GM23338 (cell line): ENCODE measurements at regions not wholly inside any gene's neighbourhood (a gene's known extent, or its start where the extent isn't known, plus 50 kb on each side); places are given as distances from the start of the nearest gene placed in this dataset.

Experiments used
- ATAC-seq: fragments of 200-7000 bp; cut with Tn5 transposase; 3 replicates; pipeline ENCODE4 v1.9.1; 2020
- DNase-seq: peaks from one replicate; pipeline ENCODE4 v3.0.0-alpha.2; 2015; ENCODE audit warnings: low spot score
- H2AFZ ChIP-seq: fragments of 200-600 bp; sonication (generic); 2 replicates; pipeline ENCODE4 v1.8.0; 2016; ENCODE audit warnings: antibody characterized with exemption, mild to moderate bottlenecking, moderate library complexity
- H3F3A ChIP-seq: fragments of 200-600 bp; sonication (generic); replicated peaks from 2 replicates; pipeline ENCODE4 v1.8.0; 2017; ENCODE audit warnings: antibody characterized with exemption, mixed run types, low read depth
- H3K27ac ChIP-seq: fragments of 200-600 bp; sonication (generic); 2 replicates; pipeline ENCODE4 v1.6.1; 2016; ENCODE audit warnings: low read depth
- H3K27me3 ChIP-seq: fragments of 200-600 bp; sonication (generic); 2 replicates; pipeline ENCODE4 v1.8.0; 2016; ENCODE audit warnings: mild to moderate bottlenecking, mixed run types, moderate library complexity; ENCODE audit not compliant: insufficient read depth
- H3K36me3 ChIP-seq: fragments of 200-600 bp; sonication (generic); 2 replicates; pipeline ENCODE4 v1.8.0; 2016; ENCODE audit warnings: mild to moderate bottlenecking; ENCODE audit not compliant: insufficient read depth
- H3K4me1 ChIP-seq: fragments of 200-600 bp; sonication (generic); 2 replicates; pipeline ENCODE4 v1.8.0; 2016; ENCODE audit warnings: mild to moderate bottlenecking, moderate library complexity; ENCODE audit not compliant: insufficient read depth
- H3K4me2 ChIP-seq: fragments of 200-600 bp; sonication (generic); 2 replicates; pipeline ENCODE4 v1.7.1; 2017; ENCODE audit warnings: mixed run types
- H3K4me3 ChIP-seq: fragments of 200-600 bp; sonication (generic); 2 replicates; pipeline ENCODE4 v1.6.1; 2016; ENCODE audit warnings: mixed run types
- H3K79me2 ChIP-seq: fragments of 200-600 bp; sonication (generic); replicated peaks from 2 replicates; pipeline ENCODE4 v1.8.0; 2017; ENCODE audit warnings: mild to moderate bottlenecking; ENCODE audit not compliant: insufficient read depth
- H3K9me2 ChIP-seq: fragments of 200-600 bp; sonication (generic); 2 replicates; pipeline ENCODE4 v1.8.0; 2017; ENCODE audit not compliant: insufficient read depth
- H4K20me1 ChIP-seq: fragments of 200-600 bp; sonication (generic); replicated peaks from 2 replicates; pipeline ENCODE4 v1.8.0; 2017; ENCODE audit warnings: mild to moderate bottlenecking; ENCODE audit not compliant: insufficient read depth
- H3K27ac Mint-ChIP-seq: 2 replicates; pipeline ENCODE4 v1.8.0; 2020; ENCODE audit warnings: inconsistent platforms, mild to moderate bottlenecking, moderate library complexity, mixed read lengths
- H3K27me3 Mint-ChIP-seq: 3 replicates; pipeline ENCODE4 v1.8.0; 2022; ENCODE audit warnings: low read depth, mild to moderate bottlenecking, moderate library complexity, mixed read lengths, inconsistent platforms; ENCODE audit not compliant: insufficient read depth, poor library complexity
- H3K36me3 Mint-ChIP-seq: 3 replicates; pipeline ENCODE4 v1.8.0; 2021; ENCODE audit warnings: low read depth, mild to moderate bottlenecking, inconsistent platforms, moderate library complexity, mixed read lengths
- H3K4me1 Mint-ChIP-seq: 3 replicates; pipeline ENCODE4 v1.8.0; 2020; ENCODE audit warnings: mild to moderate bottlenecking, inconsistent platforms, mixed read lengths
- H3K4me3 Mint-ChIP-seq: 3 replicates; pipeline ENCODE4 v1.8.0; 2021; ENCODE audit warnings: moderate library complexity, mild to moderate bottlenecking, inconsistent platforms, mixed read lengths
- H3K9me3 Mint-ChIP-seq: 3 replicates; pipeline ENCODE4 v1.8.0; 2020; ENCODE audit warnings: moderate library complexity, mild to moderate bottlenecking, inconsistent platforms, mixed read lengths
- CREB1 ChIP-seq: fragments of 250-450 bp; sonication (Bioruptor Pico); IDR thresholded peaks from 2 replicates; pipeline ENCODE4 v1.5.0; 2020; ENCODE audit warnings: low read depth, mild to moderate bottlenecking, moderate library complexity
- CTCF ChIP-seq, 2 experiments: fragments of 200-600 bp in 1 of 2; sonication (generic) in 1 of 2; conservative IDR thresholded peaks; 2 replicates each; pipeline versions ENCODE4 v1.5.1 to v1.6.1; 2016 to 2017; ENCODE audit warnings: antibody characterized with exemption in 2 of 2, low read depth in 2 of 2, mild to moderate bottlenecking in 2 of 2, moderate library complexity in 1 of 2
- ETS1 ChIP-seq: IDR thresholded peaks from 2 replicates; pipeline ENCODE4 v1.6.1; 2016; ENCODE audit warnings: antibody characterized with exemption
- EZH2 ChIP-seq: fragments of 200-600 bp; sonication (generic); IDR thresholded peaks from one replicate; pipeline ENCODE4 v1.8.0; 2017; ENCODE audit warnings: antibody characterized with exemption, mild to moderate bottlenecking, low read depth; ENCODE audit not compliant: unreplicated experiment
- EZH2phosphoT487 ChIP-seq: fragments of 200-600 bp; sonication (generic); IDR thresholded peaks from one replicate; pipeline ENCODE4 v1.8.1; 2018; ENCODE audit warnings: antibody characterized with exemption; ENCODE audit not compliant: unreplicated experiment
- JUNB ChIP-seq: IDR thresholded peaks from one replicate; pipeline ENCODE4 v1.6.1; 2016; ENCODE audit warnings: antibody characterized with exemption; ENCODE audit not compliant: unreplicated experiment
- NANOG ChIP-seq: IDR thresholded peaks from 2 replicates; pipeline ENCODE4 v1.6.1; 2016; ENCODE audit warnings: antibody characterized with exemption, borderline replicate concordance
- POLR2AphosphoS5 ChIP-seq: IDR thresholded peaks from 2 replicates; pipeline ENCODE4 v1.6.1; 2016; ENCODE audit warnings: antibody characterized with exemption, low read depth
- STAT1 ChIP-seq: IDR thresholded peaks from one replicate; pipeline ENCODE4 v1.6.1; 2016; ENCODE audit warnings: antibody characterized with exemption; ENCODE audit not compliant: unreplicated experiment
- ZNF114 ChIP-seq: fragments of 250-450 bp; sonication (Bioruptor Pico); IDR thresholded peaks from 2 replicates; pipeline ENCODE4 v1.5.0; 2020; ENCODE audit warnings: mild to moderate bottlenecking, moderate library complexity
- ZNF331 ChIP-seq: fragments of 250-450 bp; sonication (Bioruptor Pico); IDR thresholded peaks from 2 replicates; pipeline ENCODE4 v1.5.0; 2020; ENCODE audit warnings: low read depth, mild to moderate bottlenecking, moderate library complexity
- TF ChIP-seq, protein P1 (sequence below): IDR thresholded peaks from one replicate; pipeline ENCODE4 v1.6.1; 2018; ENCODE audit warnings: antibody characterized with exemption; ENCODE audit not compliant: unreplicated experiment
- TF ChIP-seq, protein P2 (sequence below): fragments of 250-450 bp; sonication (Bioruptor Pico); IDR thresholded peaks from 2 replicates; pipeline ENCODE4 v1.5.0; 2020; ENCODE audit warnings: mild to moderate bottlenecking, moderate library complexity

DNA sequence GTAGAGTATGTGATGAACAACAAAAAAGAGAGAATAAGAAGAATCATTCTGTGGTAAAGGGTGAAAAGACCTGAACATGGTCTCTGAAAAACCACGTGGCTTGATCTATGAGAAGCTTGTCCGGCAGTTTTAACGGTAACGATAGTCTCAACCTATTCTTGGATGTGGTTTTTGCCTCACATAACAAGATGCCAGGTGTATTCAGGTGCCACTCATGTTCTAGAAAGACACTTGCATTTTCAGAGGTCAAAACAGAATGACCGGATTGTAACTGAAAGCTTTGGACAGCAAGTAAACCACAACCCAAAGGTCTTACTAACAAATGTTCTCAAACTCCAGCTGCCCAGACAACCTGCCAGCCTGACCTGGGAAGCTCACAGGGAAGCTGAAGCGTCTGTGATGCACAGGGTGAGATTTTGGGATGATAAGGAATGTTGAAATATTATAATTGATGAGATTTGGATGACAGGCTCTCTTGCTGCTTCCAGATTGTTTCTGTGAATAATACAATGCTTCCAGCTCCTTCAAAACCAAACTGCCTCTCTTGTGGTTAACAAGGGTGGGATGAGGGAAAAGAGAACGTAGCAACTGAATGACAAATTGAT lies 137.4 kb upstream of the GRB10 start:
- no peaks in the 10 kb centered on the region for H3K36me3 Mint-ChIP-seq
- H3K27ac Mint-ChIP-seq: no peak overlapping the region
- H3K27me3 Mint-ChIP-seq: peaks cover 8% of the 10 kb centered on the region
- ATAC-seq: no peak
- Histone ChIP-seq H3K79me2 (no peaks in the 10 kb centered on the region), H3F3A (no peaks in the 10 kb centered on the region), H3K9me2 (peaks cover 11% of the 10 kb centered on the region; the same call in 1 of the 2 replicates), H3K4me2 (no peak overlapping the region), H3K27me3 (no peaks in the 10 kb centered on the region), H2AFZ (no peak overlapping the region), H3K27ac (no peak overlapping the region), H3K4me1 (no peaks in the 10 kb centered on the region), H3K4me3 (no peak overlapping the region), H3K36me3 (no peaks in the 10 kb centered on the region), H4K20me1 (no peaks in the 10 kb centered on the region)
- H3K4me1 Mint-ChIP-seq: peaks cover 6% of the 10 kb centered on the region; the same call in 2 of the 3 replicates
- no peak overlapping the region for H3K4me3 Mint-ChIP-seq
- TF ChIP-seq NANOG (no peak), CREB1 (CRISPR knock-in tag) (no peak), STAT1 (no peak), JUNB (no peak), CTCF (conservative IDR thresholded peaks at IDR 0.05; ENCODE audit: low read depth in 2 of 2) (no peak), ZNF331 (CRISPR knock-in tag) (no peak), POLR2AphosphoS5 (no peak), ETS1 (no peak), EZH2 (no peak), EZH2phosphoT487 (no peak), ZNF114 (CRISPR knock-in tag) (no peak)
- TF ChIP-seq, protein P1, sequence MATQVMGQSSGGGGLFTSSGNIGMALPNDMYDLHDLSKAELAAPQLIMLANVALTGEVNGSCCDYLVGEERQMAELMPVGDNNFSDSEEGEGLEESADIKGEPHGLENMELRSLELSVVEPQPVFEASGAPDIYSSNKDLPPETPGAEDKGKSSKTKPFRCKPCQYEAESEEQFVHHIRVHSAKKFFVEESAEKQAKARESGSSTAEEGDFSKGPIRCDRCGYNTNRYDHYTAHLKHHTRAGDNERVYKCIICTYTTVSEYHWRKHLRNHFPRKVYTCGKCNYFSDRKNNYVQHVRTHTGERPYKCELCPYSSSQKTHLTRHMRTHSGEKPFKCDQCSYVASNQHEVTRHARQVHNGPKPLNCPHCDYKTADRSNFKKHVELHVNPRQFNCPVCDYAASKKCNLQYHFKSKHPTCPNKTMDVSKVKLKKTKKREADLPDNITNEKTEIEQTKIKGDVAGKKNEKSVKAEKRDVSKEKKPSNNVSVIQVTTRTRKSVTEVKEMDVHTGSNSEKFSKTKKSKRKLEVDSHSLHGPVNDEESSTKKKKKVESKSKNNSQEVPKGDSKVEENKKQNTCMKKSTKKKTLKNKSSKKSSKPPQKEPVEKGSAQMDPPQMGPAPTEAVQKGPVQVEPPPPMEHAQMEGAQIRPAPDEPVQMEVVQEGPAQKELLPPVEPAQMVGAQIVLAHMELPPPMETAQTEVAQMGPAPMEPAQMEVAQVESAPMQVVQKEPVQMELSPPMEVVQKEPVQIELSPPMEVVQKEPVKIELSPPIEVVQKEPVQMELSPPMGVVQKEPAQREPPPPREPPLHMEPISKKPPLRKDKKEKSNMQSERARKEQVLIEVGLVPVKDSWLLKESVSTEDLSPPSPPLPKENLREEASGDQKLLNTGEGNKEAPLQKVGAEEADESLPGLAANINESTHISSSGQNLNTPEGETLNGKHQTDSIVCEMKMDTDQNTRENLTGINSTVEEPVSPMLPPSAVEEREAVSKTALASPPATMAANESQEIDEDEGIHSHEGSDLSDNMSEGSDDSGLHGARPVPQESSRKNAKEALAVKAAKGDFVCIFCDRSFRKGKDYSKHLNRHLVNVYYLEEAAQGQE: no peak
- TF ChIP-seq, protein P2, sequence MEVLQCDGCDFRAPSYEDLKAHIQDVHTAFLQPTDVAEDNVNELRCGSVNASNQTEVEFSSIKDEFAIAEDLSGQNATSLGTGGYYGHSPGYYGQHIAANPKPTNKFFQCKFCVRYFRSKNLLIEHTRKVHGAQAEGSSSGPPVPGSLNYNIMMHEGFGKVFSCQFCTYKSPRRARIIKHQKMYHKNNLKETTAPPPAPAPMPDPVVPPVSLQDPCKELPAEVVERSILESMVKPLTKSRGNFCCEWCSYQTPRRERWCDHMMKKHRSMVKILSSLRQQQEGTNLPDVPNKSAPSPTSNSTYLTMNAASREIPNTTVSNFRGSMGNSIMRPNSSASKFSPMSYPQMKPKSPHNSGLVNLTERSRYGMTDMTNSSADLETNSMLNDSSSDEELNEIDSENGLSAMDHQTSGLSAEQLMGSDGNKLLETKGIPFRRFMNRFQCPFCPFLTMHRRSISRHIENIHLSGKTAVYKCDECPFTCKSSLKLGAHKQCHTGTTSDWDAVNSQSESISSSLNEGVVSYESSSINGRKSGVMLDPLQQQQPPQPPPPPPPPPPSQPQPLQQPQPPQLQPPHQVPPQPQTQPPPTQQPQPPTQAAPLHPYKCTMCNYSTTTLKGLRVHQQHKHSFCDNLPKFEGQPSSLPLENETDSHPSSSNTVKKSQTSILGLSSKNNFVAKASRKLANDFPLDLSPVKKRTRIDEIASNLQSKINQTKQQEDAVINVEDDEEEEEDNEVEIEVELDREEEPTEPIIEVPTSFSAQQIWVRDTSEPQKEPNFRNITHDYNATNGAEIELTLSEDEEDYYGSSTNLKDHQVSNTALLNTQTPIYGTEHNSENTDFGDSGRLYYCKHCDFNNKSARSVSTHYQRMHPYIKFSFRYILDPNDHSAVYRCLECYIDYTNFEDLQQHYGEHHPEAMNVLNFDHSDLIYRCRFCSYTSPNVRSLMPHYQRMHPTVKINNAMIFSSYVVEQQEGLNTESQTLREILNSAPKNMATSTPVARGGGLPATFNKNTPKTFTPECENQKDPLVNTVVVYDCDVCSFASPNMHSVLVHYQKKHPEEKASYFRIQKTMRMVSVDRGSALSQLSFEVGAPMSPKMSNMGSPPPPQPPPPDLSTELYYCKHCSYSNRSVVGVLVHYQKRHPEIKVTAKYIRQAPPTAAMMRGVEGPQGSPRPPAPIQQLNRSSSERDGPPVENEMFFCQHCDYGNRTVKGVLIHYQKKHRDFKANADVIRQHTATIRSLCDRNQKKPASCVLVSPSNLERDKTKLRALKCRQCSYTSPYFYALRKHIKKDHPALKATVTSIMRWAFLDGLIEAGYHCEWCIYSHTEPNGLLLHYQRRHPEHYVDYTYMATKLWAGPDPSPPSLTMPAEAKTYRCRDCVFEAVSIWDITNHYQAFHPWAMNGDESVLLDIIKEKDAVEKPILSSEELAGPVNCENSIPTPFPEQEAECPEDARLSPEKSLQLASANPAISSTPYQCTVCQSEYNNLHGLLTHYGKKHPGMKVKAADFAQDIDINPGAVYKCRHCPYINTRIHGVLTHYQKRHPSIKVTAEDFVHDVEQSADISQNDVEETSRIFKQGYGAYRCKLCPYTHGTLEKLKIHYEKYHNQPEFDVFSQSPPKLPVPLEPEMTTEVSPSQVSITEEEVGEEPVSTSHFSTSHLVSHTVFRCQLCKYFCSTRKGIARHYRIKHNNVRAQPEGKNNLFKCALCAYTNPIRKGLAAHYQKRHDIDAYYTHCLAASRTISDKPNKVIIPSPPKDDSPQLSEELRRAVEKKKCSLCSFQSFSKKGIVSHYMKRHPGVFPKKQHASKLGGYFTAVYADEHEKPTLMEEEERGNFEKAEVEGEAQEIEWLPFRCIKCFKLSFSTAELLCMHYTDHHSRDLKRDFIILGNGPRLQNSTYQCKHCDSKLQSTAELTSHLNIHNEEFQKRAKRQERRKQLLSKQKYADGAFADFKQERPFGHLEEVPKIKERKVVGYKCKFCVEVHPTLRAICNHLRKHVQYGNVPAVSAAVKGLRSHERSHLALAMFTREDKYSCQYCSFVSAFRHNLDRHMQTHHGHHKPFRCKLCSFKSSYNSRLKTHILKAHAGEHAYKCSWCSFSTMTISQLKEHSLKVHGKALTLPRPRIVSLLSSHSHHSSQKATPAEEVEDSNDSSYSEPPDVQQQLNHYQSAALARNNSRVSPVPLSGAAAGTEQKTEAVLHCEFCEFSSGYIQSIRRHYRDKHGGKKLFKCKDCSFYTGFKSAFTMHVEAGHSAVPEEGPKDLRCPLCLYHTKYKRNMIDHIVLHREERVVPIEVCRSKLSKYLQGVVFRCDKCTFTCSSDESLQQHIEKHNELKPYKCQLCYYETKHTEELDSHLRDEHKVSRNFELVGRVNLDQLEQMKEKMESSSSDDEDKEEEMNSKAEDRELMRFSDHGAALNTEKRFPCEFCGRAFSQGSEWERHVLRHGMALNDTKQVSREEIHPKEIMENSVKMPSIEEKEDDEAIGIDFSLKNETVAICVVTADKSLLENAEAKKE: no peak
- DNase-seq: no peak
- H3K9me3 Mint-ChIP-seq: no peaks in the 10 kb centered on the region
